DMS153 treated with DMSO at 0.1 percent for 48 hours (cell line): ENCODE measurements at regions not wholly inside any gene's neighbourhood (a gene's known extent, or its start where the extent isn't known, plus 50 kb on each side); places are given as distances from the start of the nearest gene placed in this dataset.
A peak's percentile ranks its signal among the peaks of the same experiment; 100 is the strongest.
"Not testable (repeated sequence)": the region's sequence is repeated elsewhere in the genome, so short reads cannot be mapped to it uniquely, and the experiment has no call there.

Experiments used
- DNase-seq: peaks from one replicate; lab custom pipeline; 2025; ENCODE audit not compliant: unreplicated experiment; lab: John Stamatoyannopoulos, UW

- DNase-seq: no peak
Observed at GRCh38 chr2:238502088-238502810, 75.5 kb downstream of the ASB1 start.

- DNase-seq: no peak
Observed at GRCh38 chr2:238502956-238503791, 76.4 kb downstream of the ASB1 start.

GRCh38 chr2:238504181-238504931 lies 77.6 kb downstream of the ASB1 start:
- peak; percentile 57 for DNase-seq

- DNase-seq: no peak
Observed at GRCh38 chr2:238505119-238505891, 78.6 kb downstream of the ASB1 start.

GRCh38 chr2:238505892-238506280 lies 79.2 kb downstream of the ASB1 start:
- DNase-seq: no peak

- no peak for DNase-seq
Observed at GRCh38 chr2:238506371-238507068, 79.8 kb downstream of the ASB1 start.

- no peak for DNase-seq
Observed at GRCh38 chr2:238507836-238508235, 81.1 kb downstream of the ASB1 start.

GRCh38 chr2:238509151-238509835 lies 82.6 kb downstream of the ASB1 start:
- no peak for DNase-seq

- DNase-seq: no peak
Observed at GRCh38 chr2:238509903-238510302, 83.2 kb downstream of the ASB1 start.

GRCh38 chr2:238510911-238511613 lies 84.3 kb downstream of the ASB1 start:
- DNase-seq: no peak

- DNase-seq: no peak
Observed at GRCh38 chr2:238511614-238511950, 84.9 kb downstream of the ASB1 start.

- DNase-seq: no peak
Observed at GRCh38 chr2:238512247-238512867, 85.6 kb downstream of the ASB1 start.

GRCh38 chr2:238513346-238513745 lies 86.6 kb downstream of the ASB1 start:
- no peak for DNase-seq

GRCh38 chr2:238514024-238514423 lies 87.3 kb downstream of the ASB1 start:
- not testable (repeated sequence) for DNase-seq

- no peak for DNase-seq
Observed at GRCh38 chr2:238515377-238515776, 88.7 kb downstream of the ASB1 start.

- DNase-seq: no peak
Observed at GRCh38 chr2:238517209-238517608, 90.5 kb downstream of the ASB1 start.

GRCh38 chr2:238518172-238518820 lies 91.6 kb downstream of the ASB1 start:
- no peak for DNase-seq

- DNase-seq: no peak
Observed at GRCh38 chr2:238518821-238519186, 92.1 kb downstream of the ASB1 start.
